ENCODE measurements at regions not wholly inside any gene's neighbourhood (a gene's known extent, or its start where the extent isn't known, plus 50 kb on each side); places are given as distances from the start of the nearest gene placed in this dataset.

- in situ Hi-C loops (cut with MboI; ENCODE audit: low pct_unique_long_range_greater_than_20kb, low sequenced_read_pairs, unreplicated experiment) = no loop called here
- DNase-seq (ENCODE audit: low spot score) = no peak
- TF ChIP-seq CTCF (IDR thresholded peaks at IDR 0.05; ENCODE audit: extremely low read depth, insufficient read depth, missing control alignments) = no peak
Measured at GRCh38 chr6:147015674-147016073, 188.5 kb upstream of the STXBP5 start.

GRCh38 chr6:147016440-147016839 is 187.8 kb upstream of the STXBP5 start:
- no peak for TF ChIP-seq CTCF (IDR thresholded peaks at IDR 0.05; ENCODE audit: extremely low read depth, insufficient read depth, missing control alignments)
- in situ Hi-C loops (cut with MboI; ENCODE audit: low pct_unique_long_range_greater_than_20kb, low sequenced_read_pairs, unreplicated experiment) = no loop called here

GRCh38 chr6:147017153-147017552 is 187.1 kb upstream of the STXBP5 start:
- no peak for DNase-seq (ENCODE audit: low spot score)
- no peak for TF ChIP-seq CTCF (IDR thresholded peaks at IDR 0.05; ENCODE audit: extremely low read depth, insufficient read depth, missing control alignments)
- in situ Hi-C loops (cut with MboI; ENCODE audit: low pct_unique_long_range_greater_than_20kb, low sequenced_read_pairs, unreplicated experiment) = no loop called here

More at GRCh38 chr6:147016440-147016839, 187.8 kb upstream of the STXBP5 start:
- DNase-seq (ENCODE audit: low spot score) = no peak

GRCh38 chr6:147019001-147019400 is 185.2 kb upstream of the STXBP5 start:
- no peak for TF ChIP-seq CTCF (IDR thresholded peaks at IDR 0.05; ENCODE audit: extremely low read depth, insufficient read depth, missing control alignments)
- no peak for DNase-seq (ENCODE audit: low spot score)
- in situ Hi-C loops (cut with MboI; ENCODE audit: low pct_unique_long_range_greater_than_20kb, low sequenced_read_pairs, unreplicated experiment) = no loop called here

- TF ChIP-seq CTCF (IDR thresholded peaks at IDR 0.05; ENCODE audit: extremely low read depth, insufficient read depth, missing control alignments) = no peak
- DNase-seq (ENCODE audit: low spot score) = no peak
- in situ Hi-C loops (cut with MboI; ENCODE audit: low pct_unique_long_range_greater_than_20kb, low sequenced_read_pairs, unreplicated experiment) = no loop called here
Measured at GRCh38 chr6:147022041-147022440, 182.2 kb upstream of the STXBP5 start.

GRCh38 chr6:147023148-147023547 is 181.1 kb upstream of the STXBP5 start:
- in situ Hi-C loops (cut with MboI; ENCODE audit: low pct_unique_long_range_greater_than_20kb, low sequenced_read_pairs, unreplicated experiment) = no loop called here
- TF ChIP-seq CTCF (IDR thresholded peaks at IDR 0.05; ENCODE audit: extremely low read depth, insufficient read depth, missing control alignments) = no peak
- no peak for DNase-seq (ENCODE audit: low spot score)

- DNase-seq (ENCODE audit: low spot score) = no peak
- in situ Hi-C loops (cut with MboI; ENCODE audit: low pct_unique_long_range_greater_than_20kb, low sequenced_read_pairs, unreplicated experiment) = no loop called here
- no peak for TF ChIP-seq CTCF (IDR thresholded peaks at IDR 0.05; ENCODE audit: extremely low read depth, insufficient read depth, missing control alignments)
Measured at GRCh38 chr6:147023581-147023980, 180.6 kb upstream of the STXBP5 start.
